ENCODE measurements at regions not wholly inside any gene's neighbourhood (a gene's known extent, or its start where the extent isn't known, plus 50 kb on each side); places are given as distances from the start of the nearest gene placed in this dataset.

- DNase-seq: no peak
Observed at GRCh38 chr10:31147210-31147608, 115.5 kb upstream of the ZNF438 start.

- no peak for DNase-seq
Observed at GRCh38 chr10:31148951-31149350, 117.3 kb upstream of the ZNF438 start.

- DNase-seq: no peak
Observed at GRCh38 chr10:31149835-31150512, 118.3 kb upstream of the ZNF438 start.

- no peak for DNase-seq
Observed at GRCh38 chr10:31151301-31151700, 119.6 kb upstream of the ZNF438 start.

GRCh38 chr10:31152421-31153135, 120.9 kb upstream of the ZNF438 start:
- DNase-seq: no peak

- DNase-seq: no peak
Observed at GRCh38 chr10:31153161-31153560, 121.5 kb upstream of the ZNF438 start.

- no peak for DNase-seq
Observed at GRCh38 chr10:31153692-31154091, 122.0 kb upstream of the ZNF438 start.

- no peak for DNase-seq
Observed at GRCh38 chr10:31154996-31155395, 123.3 kb upstream of the ZNF438 start.

- no peak for DNase-seq
Observed at GRCh38 chr10:31157123-31158010, 125.7 kb upstream of the ZNF438 start.

- no peak for DNase-seq
Observed at GRCh38 chr10:31158011-31158658, 126.5 kb upstream of the ZNF438 start.

- DNase-seq: no peak
Observed at GRCh38 chr10:31166606-31167005, 134.9 kb upstream of the ZNF438 start.

GRCh38 chr10:31170636-31171035, 139.0 kb upstream of the ZNF438 start:
- no peak for DNase-seq

GRCh38 chr10:31171402-31172083, 139.9 kb upstream of the ZNF438 start:
- DNase-seq: no peak

- no peak for DNase-seq
Observed at GRCh38 chr10:31172925-31173324, 141.3 kb upstream of the ZNF438 start.

- DNase-seq: no peak
Observed at GRCh38 chr10:31173752-31174151, 142.1 kb upstream of the ZNF438 start.

GRCh38 chr10:31179091-31179680, 139.8 kb upstream of the ZEB1 start:
- no peak for DNase-seq

GRCh38 chr10:31186225-31187000, 132.6 kb upstream of the ZEB1 start:
- no peak for DNase-seq

- no peak for DNase-seq
Observed at GRCh38 chr10:31187182-31187581, 131.8 kb upstream of the ZEB1 start.

- no peak for DNase-seq
Observed at GRCh38 chr10:31187607-31188210, 131.3 kb upstream of the ZEB1 start.

- no peak for DNase-seq
Observed at GRCh38 chr10:31188792-31189406, 130.1 kb upstream of the ZEB1 start.
